ENCODE measurements at regions not wholly inside any gene's neighbourhood (a gene's known extent, or its start where the extent isn't known, plus 50 kb on each side); places are given as distances from the start of the nearest gene placed in this dataset.

DNA sequence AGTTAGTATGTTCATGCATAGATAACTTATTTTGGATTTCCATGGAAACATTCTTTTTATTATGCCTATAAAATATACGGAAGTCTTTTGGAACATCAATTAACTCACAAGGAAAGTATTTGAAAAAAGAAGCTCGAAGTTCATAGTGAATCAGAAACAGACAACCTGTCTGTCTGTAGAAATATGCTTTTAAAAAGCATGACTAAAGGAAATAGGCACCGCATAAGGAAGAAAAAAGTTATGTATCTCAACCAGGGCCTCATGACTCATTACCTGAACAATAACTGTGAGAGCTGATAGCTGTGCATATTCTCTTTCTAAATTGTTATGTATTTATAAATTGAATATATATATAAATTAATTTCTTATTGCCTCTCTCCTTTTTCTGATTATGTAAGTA, 324.1 kb downstream of the TLL1 start (continued):
- TF ChIP-seq, protein P1, sequence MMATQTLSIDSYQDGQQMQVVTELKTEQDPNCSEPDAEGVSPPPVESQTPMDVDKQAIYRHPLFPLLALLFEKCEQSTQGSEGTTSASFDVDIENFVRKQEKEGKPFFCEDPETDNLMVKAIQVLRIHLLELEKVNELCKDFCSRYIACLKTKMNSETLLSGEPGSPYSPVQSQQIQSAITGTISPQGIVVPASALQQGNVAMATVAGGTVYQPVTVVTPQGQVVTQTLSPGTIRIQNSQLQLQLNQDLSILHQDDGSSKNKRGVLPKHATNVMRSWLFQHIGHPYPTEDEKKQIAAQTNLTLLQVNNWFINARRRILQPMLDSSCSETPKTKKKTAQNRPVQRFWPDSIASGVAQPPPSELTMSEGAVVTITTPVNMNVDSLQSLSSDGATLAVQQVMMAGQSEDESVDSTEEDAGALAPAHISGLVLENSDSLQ (IDR thresholded peaks at IDR 0.05) = no peak
- no peak for TF ChIP-seq DMBX1 (CRISPR knock-in tag; IDR thresholded peaks at IDR 0.05; ENCODE audit: borderline replicate concordance)

DNA sequence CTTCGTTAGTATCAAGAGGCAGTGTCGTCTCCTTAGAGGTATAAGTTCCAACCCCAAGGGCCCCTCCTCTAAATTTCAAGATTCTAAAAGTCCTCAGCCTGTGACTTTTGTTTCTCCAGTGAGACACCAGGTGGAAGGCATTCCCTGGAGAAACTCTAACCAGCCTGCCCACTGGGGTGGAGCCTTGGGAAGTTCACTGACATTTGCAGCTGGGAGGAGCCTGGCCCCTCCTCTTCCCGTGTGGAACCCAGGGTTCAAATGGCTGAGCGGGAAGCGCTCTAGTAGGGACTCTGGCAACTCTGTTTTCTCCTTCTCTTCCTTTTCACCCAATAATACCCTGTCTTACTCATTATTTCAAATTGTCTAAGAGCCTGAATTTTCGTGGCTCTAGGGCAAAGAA, 325.0 kb downstream of the TLL1 start:
- ATAC-seq (no peak), DNase-seq (ENCODE audit: extremely low read depth in 1 of 4, low spot score in 3 of 4) (no peak), FAIRE-seq (no peak)
- H3K27ac ChIP-seq (ENCODE audit: extremely low read depth, low read depth, low read length) = no peak overlapping the region
- no peak overlapping the region for H3K4me2 ChIP-seq (ENCODE audit: insufficient read depth, low read length)
- no peak overlapping the region for H3K4me3 ChIP-seq
- H2AFZ ChIP-seq (ENCODE audit: low read depth, low read length) = no peak overlapping the region
- H3K9ac ChIP-seq (ENCODE audit: insufficient read depth in 1 of 2, low read depth in 2 of 2, low read length in 2 of 2) = no peak overlapping the region
- ChIA-PET CTCF (ENCODE audit: low intra/inter-chr PET ratio) (no interaction called here), POLR2A (no interaction called here)
- H3K36me3 ChIP-seq (ENCODE audit: control insufficient read depth, insufficient read depth, low read length) = no peaks in the 10 kb centered on the region
- no peaks in the 10 kb centered on the region for H3K4me1 ChIP-seq (replicated peaks in 1 of 2; ENCODE audit: control insufficient read depth in 2 of 2, insufficient read depth in 2 of 2, low read length in 2 of 2)
- no peaks in the 10 kb centered on the region for H3K9me1 ChIP-seq (ENCODE audit: control insufficient read depth, insufficient read depth, low read length)
- BruUV-seq (replicated peaks) = no TSS peak
- in situ Hi-C loops (cut with MboI) = no loop called here
- no peaks in the 10 kb centered on the region for H3K79me2 ChIP-seq (ENCODE audit: control insufficient read depth, insufficient read depth, low read length)
- intact Hi-C loops (cut with micrococcal nuclease) = no loop called here
- H3K27me3 ChIP-seq (ENCODE audit: control insufficient read depth in 2 of 2, insufficient read depth in 2 of 2, low read length in 2 of 2) = no peaks in the 10 kb centered on the region
- 0% methylated on average over 6 of the region's 6 CpGs for WGBS (ENCODE audit: insufficient coverage, low coverage, missing lambda C conversion rate)
- H4K20me1 ChIP-seq (replicated peaks; ENCODE audit: control insufficient read depth, insufficient read depth, low read length) = no peaks in the 10 kb centered on the region
- no peaks in the 10 kb centered on the region for H3K9me3 ChIP-seq (replicated peaks; ENCODE audit: control insufficient read depth, insufficient read depth, low read depth, low read length)
- TF ChIP-seq HDAC6 (IDR thresholded peaks at IDR 0.05; ENCODE audit: low read depth, low read length) (no peak), SAFB (IDR thresholded peaks at IDR 0.05; ENCODE audit: borderline replicate concordance, low read depth, low read length) (no peak), SIN3A (IDR thresholded peaks at IDR 0.05; ENCODE audit: borderline replicate concordance in 2 of 2, control insufficient read depth in 1 of 2, low read depth in 2 of 2, low read length in 2 of 2) (no peak), HDAC3 (IDR thresholded peaks at IDR 0.05; ENCODE audit: borderline replicate concordance, partially characterized antibody) (no peak), JUNB (CRISPR knock-in tag; conservative IDR thresholded peaks at IDR 0.05) (no peak)
- TF ChIP-seq, protein P2, sequence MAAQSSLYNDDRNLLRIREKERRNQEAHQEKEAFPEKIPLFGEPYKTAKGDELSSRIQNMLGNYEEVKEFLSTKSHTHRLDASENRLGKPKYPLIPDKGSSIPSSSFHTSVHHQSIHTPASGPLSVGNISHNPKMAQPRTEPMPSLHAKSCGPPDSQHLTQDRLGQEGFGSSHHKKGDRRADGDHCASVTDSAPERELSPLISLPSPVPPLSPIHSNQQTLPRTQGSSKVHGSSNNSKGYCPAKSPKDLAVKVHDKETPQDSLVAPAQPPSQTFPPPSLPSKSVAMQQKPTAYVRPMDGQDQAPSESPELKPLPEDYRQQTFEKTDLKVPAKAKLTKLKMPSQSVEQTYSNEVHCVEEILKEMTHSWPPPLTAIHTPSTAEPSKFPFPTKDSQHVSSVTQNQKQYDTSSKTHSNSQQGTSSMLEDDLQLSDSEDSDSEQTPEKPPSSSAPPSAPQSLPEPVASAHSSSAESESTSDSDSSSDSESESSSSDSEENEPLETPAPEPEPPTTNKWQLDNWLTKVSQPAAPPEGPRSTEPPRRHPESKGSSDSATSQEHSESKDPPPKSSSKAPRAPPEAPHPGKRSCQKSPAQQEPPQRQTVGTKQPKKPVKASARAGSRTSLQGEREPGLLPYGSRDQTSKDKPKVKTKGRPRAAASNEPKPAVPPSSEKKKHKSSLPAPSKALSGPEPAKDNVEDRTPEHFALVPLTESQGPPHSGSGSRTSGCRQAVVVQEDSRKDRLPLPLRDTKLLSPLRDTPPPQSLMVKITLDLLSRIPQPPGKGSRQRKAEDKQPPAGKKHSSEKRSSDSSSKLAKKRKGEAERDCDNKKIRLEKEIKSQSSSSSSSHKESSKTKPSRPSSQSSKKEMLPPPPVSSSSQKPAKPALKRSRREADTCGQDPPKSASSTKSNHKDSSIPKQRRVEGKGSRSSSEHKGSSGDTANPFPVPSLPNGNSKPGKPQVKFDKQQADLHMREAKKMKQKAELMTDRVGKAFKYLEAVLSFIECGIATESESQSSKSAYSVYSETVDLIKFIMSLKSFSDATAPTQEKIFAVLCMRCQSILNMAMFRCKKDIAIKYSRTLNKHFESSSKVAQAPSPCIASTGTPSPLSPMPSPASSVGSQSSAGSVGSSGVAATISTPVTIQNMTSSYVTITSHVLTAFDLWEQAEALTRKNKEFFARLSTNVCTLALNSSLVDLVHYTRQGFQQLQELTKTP (IDR thresholded peaks at IDR 0.05; ENCODE audit: low read depth in 1 of 2, partially characterized antibody in 2 of 2) = no peak
- TF ChIP-seq, protein P3, sequence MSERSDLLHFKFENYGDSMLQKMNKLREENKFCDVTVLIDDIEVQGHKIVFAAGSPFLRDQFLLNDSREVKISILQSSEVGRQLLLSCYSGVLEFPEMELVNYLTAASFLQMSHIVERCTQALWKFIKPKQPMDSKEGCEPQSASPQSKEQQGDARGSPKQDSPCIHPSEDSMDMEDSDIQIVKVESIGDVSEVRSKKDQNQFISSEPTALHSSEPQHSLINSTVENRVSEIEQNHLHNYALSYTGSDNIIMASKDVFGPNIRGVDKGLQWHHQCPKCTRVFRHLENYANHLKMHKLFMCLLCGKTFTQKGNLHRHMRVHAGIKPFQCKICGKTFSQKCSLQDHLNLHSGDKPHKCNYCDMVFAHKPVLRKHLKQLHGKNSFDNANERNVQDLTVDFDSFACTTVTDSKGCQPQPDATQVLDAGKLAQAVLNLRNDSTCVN (CRISPR knock-in tag; IDR thresholded peaks at IDR 0.05) = no peak
- TF ChIP-seq, protein P4, sequence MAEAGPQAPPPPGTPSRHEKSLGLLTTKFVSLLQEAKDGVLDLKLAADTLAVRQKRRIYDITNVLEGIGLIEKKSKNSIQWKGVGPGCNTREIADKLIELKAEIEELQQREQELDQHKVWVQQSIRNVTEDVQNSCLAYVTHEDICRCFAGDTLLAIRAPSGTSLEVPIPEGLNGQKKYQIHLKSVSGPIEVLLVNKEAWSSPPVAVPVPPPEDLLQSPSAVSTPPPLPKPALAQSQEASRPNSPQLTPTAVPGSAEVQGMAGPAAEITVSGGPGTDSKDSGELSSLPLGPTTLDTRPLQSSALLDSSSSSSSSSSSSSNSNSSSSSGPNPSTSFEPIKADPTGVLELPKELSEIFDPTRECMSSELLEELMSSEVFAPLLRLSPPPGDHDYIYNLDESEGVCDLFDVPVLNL (CRISPR knock-in tag; IDR thresholded peaks at IDR 0.05; ENCODE audit: low read depth) = no peak
- TF ChIP-seq, protein P5, sequence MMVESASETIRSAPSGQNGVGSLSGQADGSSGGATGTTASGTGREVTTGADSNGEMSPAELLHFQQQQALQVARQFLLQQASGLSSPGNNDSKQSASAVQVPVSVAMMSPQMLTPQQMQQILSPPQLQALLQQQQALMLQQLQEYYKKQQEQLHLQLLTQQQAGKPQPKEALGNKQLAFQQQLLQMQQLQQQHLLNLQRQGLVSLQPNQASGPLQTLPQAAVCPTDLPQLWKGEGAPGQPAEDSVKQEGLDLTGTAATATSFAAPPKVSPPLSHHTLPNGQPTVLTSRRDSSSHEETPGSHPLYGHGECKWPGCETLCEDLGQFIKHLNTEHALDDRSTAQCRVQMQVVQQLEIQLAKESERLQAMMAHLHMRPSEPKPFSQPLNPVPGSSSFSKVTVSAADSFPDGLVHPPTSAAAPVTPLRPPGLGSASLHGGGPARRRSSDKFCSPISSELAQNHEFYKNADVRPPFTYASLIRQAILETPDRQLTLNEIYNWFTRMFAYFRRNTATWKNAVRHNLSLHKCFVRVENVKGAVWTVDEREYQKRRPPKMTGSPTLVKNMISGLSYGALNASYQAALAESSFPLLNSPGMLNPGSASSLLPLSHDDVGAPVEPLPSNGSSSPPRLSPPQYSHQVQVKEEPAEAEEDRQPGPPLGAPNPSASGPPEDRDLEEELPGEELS (CRISPR knock-in tag; IDR thresholded peaks at IDR 0.05; ENCODE audit: borderline replicate concordance) = no peak
